PC-9 (cell line): ENCODE measurements at regions not wholly inside any gene's neighbourhood (a gene's known extent, or its start where the extent isn't known, plus 50 kb on each side); places are given as distances from the start of the nearest gene placed in this dataset.

ENCODE experiments used
- BruUV-seq: library from RNA; stranded (reverse); fragments of 400-500 nt; replicated peaks from 2 replicates; lab custom pipeline; 2021; lab: Mats Ljungman, UMichigan
- CTCF ChIA-PET: fragments of 300-600 bp; sonication (Branson Sonifier 250); formaldehyde crosslinking; loops from one replicate; lab custom pipeline; 2022; ENCODE audit warnings: antibody characterized with exemption; lab: Charles Lee
- POLR2A ChIA-PET: fragments of 300-600 bp; sonication (Branson Sonifier 250); formaldehyde crosslinking; loops from one replicate; lab custom pipeline; 2022; ENCODE audit warnings: antibody characterized with exemption; ENCODE audit not compliant: unreplicated experiment; lab: Charles Lee
- DNase-seq, 2 experiments: peaks; one replicate each; pipeline versions ENCODE4 v3.0.0 to v3.0.0-alpha.2; 2015 to 2022; ENCODE audit warnings: mixed read lengths in 1 of 2
- H2AFZ ChIP-seq: fragments of 200-600 bp; sonication (generic); 2 replicates; pipeline ENCODE4 v1.8.1; 2017; ENCODE audit warnings: antibody characterized with exemption
- H3F3A ChIP-seq: fragments of 200-600 bp; sonication (generic); 2 replicates; pipeline ENCODE4 v1.8.1; 2017; ENCODE audit warnings: antibody characterized with exemption, mild to moderate bottlenecking, low read depth; ENCODE audit not compliant: insufficient read depth
- H3K27ac ChIP-seq: fragments of 200-600 bp; sonication (generic); 2 replicates; pipeline ENCODE4 v1.6.1; 2016; ENCODE audit warnings: mixed run types
- H3K27me3 ChIP-seq: fragments of 200-600 bp; sonication (generic); 2 replicates; pipeline ENCODE4 v1.6.1; 2016; ENCODE audit warnings: low read depth, mixed run types; ENCODE audit not compliant: insufficient read depth
- H3K36me3 ChIP-seq: fragments of 200-600 bp; sonication (generic); 2 replicates; pipeline ENCODE4 v1.6.1; 2016; ENCODE audit warnings: low read depth, mixed run types
- H3K4me1 ChIP-seq: fragments of 200-600 bp; sonication (generic); replicated peaks from 2 replicates; pipeline ENCODE4 v1.6.1; 2016; ENCODE audit warnings: mixed run types; ENCODE audit not compliant: insufficient read depth
- H3K4me2 ChIP-seq: fragments of 200-600 bp; sonication (generic); 2 replicates; pipeline ENCODE4 v1.6.1; 2017; ENCODE audit warnings: mixed run types
- H3K4me3 ChIP-seq: fragments of 200-600 bp; sonication (generic); 2 replicates; pipeline ENCODE4 v1.6.1; 2016; ENCODE audit warnings: mixed run types
- H3K79me2 ChIP-seq: fragments of 200-600 bp; sonication (generic); 2 replicates; pipeline ENCODE4 v1.6.1; 2017; ENCODE audit warnings: low read depth, mixed run types
- H3K9me2 ChIP-seq: fragments of 200-600 bp; sonication (generic); 2 replicates; pipeline ENCODE4 v1.8.1; 2017; ENCODE audit warnings: mild to moderate bottlenecking; ENCODE audit not compliant: insufficient read depth
- H3K9me3 ChIP-seq: fragments of 200-600 bp; sonication (generic); 2 replicates; pipeline ENCODE4 v1.8.1; 2016; ENCODE audit warnings: low read depth; ENCODE audit not compliant: insufficient read depth
- H4K20me1 ChIP-seq: fragments of 200-600 bp; sonication (generic); 2 replicates; pipeline ENCODE4 v1.8.1; 2017; ENCODE audit not compliant: insufficient read depth
- EZH2 ChIP-seq: fragments of 200-600 bp; sonication (generic); IDR thresholded peaks from 2 replicates; pipeline ENCODE4 v1.8.0; 2017; ENCODE audit warnings: antibody characterized with exemption, low read depth
- intact Hi-C: fragments of 100-400 bp; cut with micrococcal nuclease; formaldehyde crosslinking; loops from one replicate; pipeline ENCODE4 v1.10.0; 2022; ENCODE audit not compliant: unreplicated experiment
- TF ChIP-seq, protein P1 (sequence below): fragments of 200-600 bp; sonication (generic); conservative IDR thresholded peaks from 2 replicates; pipeline ENCODE4 v1.6.1; 2017; ENCODE audit warnings: mixed run types, antibody characterized with exemption, mild to moderate bottlenecking, moderate library complexity

DNA sequence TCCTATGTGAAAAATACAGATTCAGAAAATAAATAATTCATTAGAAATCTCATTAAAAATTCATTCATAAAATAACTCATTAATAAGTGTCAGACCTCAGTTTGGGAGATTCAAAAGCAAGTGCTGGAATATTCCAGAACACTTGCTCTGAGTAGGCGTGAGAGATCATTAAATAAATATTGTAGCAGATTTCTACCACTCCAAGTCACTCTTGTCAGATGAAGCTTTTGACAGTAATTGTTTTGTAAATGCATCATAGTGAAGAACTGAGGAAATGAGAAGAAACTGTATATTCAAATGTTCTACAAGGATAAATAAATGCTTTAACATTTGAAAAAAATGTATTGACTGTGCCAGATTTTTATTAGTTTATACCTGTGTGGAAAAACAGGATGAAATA is 1228.1 kb downstream of the SLITRK1 start:
- TF ChIP-seq, protein P1, sequence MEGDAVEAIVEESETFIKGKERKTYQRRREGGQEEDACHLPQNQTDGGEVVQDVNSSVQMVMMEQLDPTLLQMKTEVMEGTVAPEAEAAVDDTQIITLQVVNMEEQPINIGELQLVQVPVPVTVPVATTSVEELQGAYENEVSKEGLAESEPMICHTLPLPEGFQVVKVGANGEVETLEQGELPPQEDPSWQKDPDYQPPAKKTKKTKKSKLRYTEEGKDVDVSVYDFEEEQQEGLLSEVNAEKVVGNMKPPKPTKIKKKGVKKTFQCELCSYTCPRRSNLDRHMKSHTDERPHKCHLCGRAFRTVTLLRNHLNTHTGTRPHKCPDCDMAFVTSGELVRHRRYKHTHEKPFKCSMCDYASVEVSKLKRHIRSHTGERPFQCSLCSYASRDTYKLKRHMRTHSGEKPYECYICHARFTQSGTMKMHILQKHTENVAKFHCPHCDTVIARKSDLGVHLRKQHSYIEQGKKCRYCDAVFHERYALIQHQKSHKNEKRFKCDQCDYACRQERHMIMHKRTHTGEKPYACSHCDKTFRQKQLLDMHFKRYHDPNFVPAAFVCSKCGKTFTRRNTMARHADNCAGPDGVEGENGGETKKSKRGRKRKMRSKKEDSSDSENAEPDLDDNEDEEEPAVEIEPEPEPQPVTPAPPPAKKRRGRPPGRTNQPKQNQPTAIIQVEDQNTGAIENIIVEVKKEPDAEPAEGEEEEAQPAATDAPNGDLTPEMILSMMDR = no peak
- TF ChIP-seq EZH2 = no peak
- H3K36me3 ChIP-seq = no peaks in the 10 kb centered on the region
- CTCF ChIA-PET = no interaction called here
- H3K79me2 ChIP-seq = no peaks in the 10 kb centered on the region
- intact Hi-C loops = no loop called here
- no peak overlapping the region for H3K4me2 ChIP-seq
- no peaks in the 10 kb centered on the region for H3K9me2 ChIP-seq
- POLR2A ChIA-PET = no interaction called here
- no peak overlapping the region for H3K4me3 ChIP-seq
- no peaks in the 10 kb centered on the region for H4K20me1 ChIP-seq
- no peaks in the 10 kb centered on the region for H3K27me3 ChIP-seq
- H3F3A ChIP-seq = no peaks in the 10 kb centered on the region
- H3K4me1 ChIP-seq = no peaks in the 10 kb centered on the region
- no peak overlapping the region for H3K27ac ChIP-seq
- no peak for DNase-seq
- BruUV-seq = no TSS peak
- H2AFZ ChIP-seq = no peak overlapping the region
- H3K9me3 ChIP-seq = no peaks in the 10 kb centered on the region

DNA sequence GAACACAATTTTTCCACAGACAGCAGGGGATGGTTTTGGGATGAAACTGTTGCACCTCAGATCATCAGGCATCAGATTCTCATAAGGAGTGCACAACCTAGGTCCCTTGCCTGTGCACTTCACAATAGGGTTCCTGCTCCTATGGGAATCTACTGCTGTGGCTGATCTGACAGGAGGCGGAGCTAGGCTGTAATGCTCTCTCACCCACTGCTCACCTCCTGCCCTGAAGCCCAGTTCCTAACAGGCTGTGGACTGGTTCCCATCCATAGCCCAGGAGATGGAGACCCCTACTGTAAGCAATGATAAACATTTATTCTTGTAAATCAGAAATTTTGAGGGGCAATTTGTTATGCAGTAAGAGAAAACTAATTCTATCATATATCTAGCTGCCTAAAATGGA is 1234.7 kb downstream of the SLITRK1 start:
- Histone ChIP-seq H3K4me3 (no peak overlapping the region), H3K4me1 (no peaks in the 10 kb centered on the region), H3F3A (no peaks in the 10 kb centered on the region), H3K9me2 (no peaks in the 10 kb centered on the region), H3K9me3 (no peaks in the 10 kb centered on the region), H3K79me2 (no peaks in the 10 kb centered on the region), H3K27me3 (no peaks in the 10 kb centered on the region), H4K20me1 (no peaks in the 10 kb centered on the region; the same call in 1 of the 2 replicates), H3K36me3 (no peaks in the 10 kb centered on the region), H2AFZ (no peak overlapping the region), H3K4me2 (no peak overlapping the region), H3K27ac (no peak overlapping the region)
- no TSS peak for BruUV-seq
- ChIA-PET POLR2A (no interaction called here), CTCF (no interaction called here)
- intact Hi-C loops = no loop called here
- no peak for DNase-seq
- no peak for TF ChIP-seq EZH2
- TF ChIP-seq, protein P1 = no peak

DNA sequence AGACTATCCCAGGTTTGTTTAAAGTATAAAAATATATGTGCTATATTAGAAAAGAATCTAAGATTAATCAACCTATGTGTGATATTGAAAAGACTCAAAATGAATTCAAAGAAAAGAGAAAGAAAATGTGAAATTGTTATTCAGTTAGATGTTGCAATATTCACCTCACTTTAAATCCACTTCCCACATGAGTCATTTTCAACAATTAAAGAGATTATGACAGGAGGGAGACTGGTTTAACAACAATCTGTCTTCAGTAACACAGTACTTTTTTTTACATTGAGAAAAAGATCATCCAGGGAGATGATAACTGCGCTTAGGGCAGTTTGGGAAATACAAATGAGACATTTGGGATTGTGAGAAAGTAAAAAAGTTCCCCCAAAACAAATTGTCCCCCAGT is 1246.2 kb downstream of the SLITRK1 start:
- no peak overlapping the region for H3K27ac ChIP-seq
- intact Hi-C loops = no loop called here
- no TSS peak for BruUV-seq
- H3K27me3 ChIP-seq = no peaks in the 10 kb centered on the region
- H4K20me1 ChIP-seq = no peaks in the 10 kb centered on the region
- H2AFZ ChIP-seq = no peak overlapping the region
- no peaks in the 10 kb centered on the region for H3K9me3 ChIP-seq
- TF ChIP-seq, protein P1 = no peak
- no peak for TF ChIP-seq EZH2
- no peaks in the 10 kb centered on the region for H3F3A ChIP-seq
- no peak overlapping the region for H3K4me2 ChIP-seq
- 0 out of 2 replicates have a peak, but pooled peaks cover 5% of the 10 kb centered on the region for H3K4me1 ChIP-seq
- H3K79me2 ChIP-seq = no peaks in the 10 kb centered on the region
- POLR2A ChIA-PET = no interaction called here
- DNase-seq = peak in 1 of 2 experiments; percentile 50
- no peak overlapping the region for H3K4me3 ChIP-seq
- H3K9me2 ChIP-seq = no peaks in the 10 kb centered on the region
- no peaks in the 10 kb centered on the region for H3K36me3 ChIP-seq
- CTCF ChIA-PET = no interaction called here
